ENCODE measurements at regions not wholly inside any gene's neighbourhood (a gene's known extent, or its start where the extent isn't known, plus 50 kb on each side); places are given as distances from the start of the nearest gene placed in this dataset.

DNA sequence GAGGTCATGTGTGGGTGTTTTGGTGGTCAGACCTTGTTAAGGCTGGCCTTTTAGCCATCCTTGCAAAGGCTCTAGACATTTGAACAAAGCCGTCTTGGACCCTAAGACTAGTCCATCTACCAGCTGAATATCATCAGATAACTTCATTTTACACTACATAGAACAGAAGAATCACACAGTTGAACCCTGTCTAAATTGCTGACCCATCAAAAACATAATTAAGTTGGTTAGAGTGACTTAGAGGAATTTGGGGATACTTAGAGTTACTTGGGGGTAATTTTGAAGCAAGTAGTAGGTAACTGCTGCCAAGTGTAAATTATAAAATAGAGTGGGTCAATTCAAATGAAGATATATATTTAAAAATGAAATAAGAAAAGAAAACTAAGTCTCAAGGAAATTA, 102.9 kb upstream of the ADGRL4 start:
- Histone ChIP-seq H3K27ac (replicated peaks) (no peak overlapping the region), H3K9me3 (replicated peaks) (no peaks in the 10 kb centered on the region), H3K4me1 (peaks cover 6% of the 10 kb centered on the region), H3K36me3 (no peaks in the 10 kb centered on the region), H3K27me3 (ENCODE audit: low read depth) (no peaks in the 10 kb centered on the region), H3K4me3 (no peak overlapping the region)
- TF ChIP-seq, protein P1, sequence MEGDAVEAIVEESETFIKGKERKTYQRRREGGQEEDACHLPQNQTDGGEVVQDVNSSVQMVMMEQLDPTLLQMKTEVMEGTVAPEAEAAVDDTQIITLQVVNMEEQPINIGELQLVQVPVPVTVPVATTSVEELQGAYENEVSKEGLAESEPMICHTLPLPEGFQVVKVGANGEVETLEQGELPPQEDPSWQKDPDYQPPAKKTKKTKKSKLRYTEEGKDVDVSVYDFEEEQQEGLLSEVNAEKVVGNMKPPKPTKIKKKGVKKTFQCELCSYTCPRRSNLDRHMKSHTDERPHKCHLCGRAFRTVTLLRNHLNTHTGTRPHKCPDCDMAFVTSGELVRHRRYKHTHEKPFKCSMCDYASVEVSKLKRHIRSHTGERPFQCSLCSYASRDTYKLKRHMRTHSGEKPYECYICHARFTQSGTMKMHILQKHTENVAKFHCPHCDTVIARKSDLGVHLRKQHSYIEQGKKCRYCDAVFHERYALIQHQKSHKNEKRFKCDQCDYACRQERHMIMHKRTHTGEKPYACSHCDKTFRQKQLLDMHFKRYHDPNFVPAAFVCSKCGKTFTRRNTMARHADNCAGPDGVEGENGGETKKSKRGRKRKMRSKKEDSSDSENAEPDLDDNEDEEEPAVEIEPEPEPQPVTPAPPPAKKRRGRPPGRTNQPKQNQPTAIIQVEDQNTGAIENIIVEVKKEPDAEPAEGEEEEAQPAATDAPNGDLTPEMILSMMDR (IDR thresholded peaks at IDR 0.05; ENCODE audit: borderline replicate concordance) = no peak
- DNase-seq = no peak
- intact Hi-C loops (cut with micrococcal nuclease) = no loop called here

DNA sequence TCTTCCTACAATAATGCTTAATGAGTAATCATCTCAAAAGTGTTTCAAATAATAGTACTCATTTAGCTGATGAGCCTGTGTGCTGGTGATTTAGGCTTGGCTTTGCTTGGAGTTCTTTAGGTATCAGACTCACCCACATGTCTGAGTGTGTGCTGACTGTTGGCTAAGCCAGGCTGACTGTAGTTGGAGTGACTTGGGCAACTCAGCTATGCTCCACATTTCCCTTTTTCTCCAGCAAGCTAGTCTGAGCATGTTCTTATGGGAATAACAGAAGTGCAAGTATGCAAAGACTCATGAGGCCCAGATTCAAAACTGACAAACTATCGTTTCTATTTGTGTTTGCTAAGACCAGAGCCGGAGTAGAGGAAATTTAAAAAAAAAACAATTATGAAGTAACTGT, 99.0 kb upstream of the ADGRL4 start:
- intact Hi-C loops (cut with micrococcal nuclease) = no loop called here
- H3K4me1 ChIP-seq = peaks cover 6% of the 10 kb centered on the region
- TF ChIP-seq, protein P1 (IDR thresholded peaks at IDR 0.05; ENCODE audit: borderline replicate concordance) = no peak
- no peaks in the 10 kb centered on the region for H3K27me3 ChIP-seq (ENCODE audit: low read depth)
- no peaks in the 10 kb centered on the region for H3K36me3 ChIP-seq
- DNase-seq = no peak
- no peak overlapping the region for H3K4me3 ChIP-seq
- no peaks in the 10 kb centered on the region for H3K9me3 ChIP-seq (replicated peaks)
- no peak overlapping the region for H3K27ac ChIP-seq (replicated peaks)

DNA sequence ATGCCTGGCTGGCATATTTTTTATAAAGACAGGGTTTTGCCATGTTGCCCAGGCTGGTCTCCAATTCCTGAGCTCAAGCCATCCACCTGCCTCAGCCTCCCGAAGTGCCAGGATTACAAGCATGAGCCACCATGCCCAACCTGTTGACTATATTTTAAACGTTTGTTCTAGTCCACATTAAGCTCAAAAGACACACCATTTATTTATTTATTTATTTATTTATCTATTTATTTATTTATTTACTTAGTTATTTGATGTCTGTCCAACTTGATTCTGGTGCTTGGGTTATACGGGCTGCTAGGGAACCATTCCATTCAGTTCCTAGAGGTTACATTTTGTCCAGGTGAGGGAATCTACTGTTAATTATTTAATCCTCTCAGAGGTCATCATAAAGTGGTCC, 98.1 kb upstream of the ADGRL4 start:
- no peaks in the 10 kb centered on the region for H3K27me3 ChIP-seq (ENCODE audit: low read depth)
- DNase-seq = no peak
- peaks cover 3% of the 10 kb centered on the region for H3K9me3 ChIP-seq (replicated peaks)
- no peaks in the 10 kb centered on the region for H3K36me3 ChIP-seq
- H3K4me3 ChIP-seq = no peak overlapping the region
- H3K27ac ChIP-seq (replicated peaks) = no peak overlapping the region
- intact Hi-C loops (cut with micrococcal nuclease) = no loop called here
- H3K4me1 ChIP-seq = peaks cover 6% of the 10 kb centered on the region
- TF ChIP-seq, protein P1 (IDR thresholded peaks at IDR 0.05; ENCODE audit: borderline replicate concordance) = no peak

GRCh38 chr1:79100385-79100784, 93.9 kb upstream of the ADGRL4 start:
- intact Hi-C loops (cut with micrococcal nuclease) = no loop called here
- H3K4me3 ChIP-seq = no peak overlapping the region
- H3K36me3 ChIP-seq = no peaks in the 10 kb centered on the region
- no peak overlapping the region for H3K27ac ChIP-seq (replicated peaks)
- no peak for DNase-seq
- no peaks in the 10 kb centered on the region for H3K27me3 ChIP-seq (ENCODE audit: low read depth)
- TF ChIP-seq, protein P1 (IDR thresholded peaks at IDR 0.05; ENCODE audit: borderline replicate concordance) = no peak
- H3K9me3 ChIP-seq (replicated peaks) = peaks cover 3% of the 10 kb centered on the region
- H3K4me1 ChIP-seq = peaks cover 3% of the 10 kb centered on the region

- no peaks in the 10 kb centered on the region for H3K36me3 ChIP-seq
- H3K27me3 ChIP-seq (ENCODE audit: low read depth) = no peaks in the 10 kb centered on the region
- TF ChIP-seq, protein P1 (IDR thresholded peaks at IDR 0.05; ENCODE audit: borderline replicate concordance) = no peak
- H3K27ac ChIP-seq (replicated peaks) = no peak overlapping the region
- intact Hi-C loops (cut with micrococcal nuclease) = no loop called here
- no peak overlapping the region for H3K4me3 ChIP-seq
- DNase-seq = no peak
- H3K4me1 ChIP-seq = no peaks in the 10 kb centered on the region
- no peaks in the 10 kb centered on the region for H3K9me3 ChIP-seq (replicated peaks)
Measured at GRCh38 chr1:79090985-79091384, 84.5 kb upstream of the ADGRL4 start.

DNA sequence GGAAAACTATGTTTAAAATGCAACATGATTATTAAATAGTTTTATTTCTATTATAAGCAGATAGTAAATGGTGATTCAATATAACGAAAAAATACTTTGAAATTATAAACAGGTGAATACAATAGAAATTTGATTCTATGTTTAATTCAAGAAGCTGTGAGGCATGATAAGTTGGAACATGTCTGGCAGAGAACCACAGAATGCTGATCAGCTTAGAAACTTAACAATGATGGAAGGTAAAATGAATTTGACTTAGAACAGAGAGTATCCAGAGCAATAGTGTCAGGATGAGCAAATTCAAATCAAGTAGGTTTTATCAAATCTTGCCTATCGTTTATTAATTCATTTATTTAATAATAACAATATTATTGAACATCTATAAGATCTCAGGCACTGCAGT, 83.4 kb upstream of the ADGRL4 start:
- Histone ChIP-seq H3K4me3 (no peak overlapping the region), H3K4me1 (no peaks in the 10 kb centered on the region), H3K27me3 (ENCODE audit: low read depth) (no peaks in the 10 kb centered on the region), H3K36me3 (no peaks in the 10 kb centered on the region), H3K9me3 (replicated peaks) (no peaks in the 10 kb centered on the region), H3K27ac (replicated peaks) (no peak overlapping the region)
- intact Hi-C loops (cut with micrococcal nuclease) = no loop called here
- TF ChIP-seq, protein P1 (IDR thresholded peaks at IDR 0.05; ENCODE audit: borderline replicate concordance) = no peak
- DNase-seq = no peak
